GM12878 (cell line): ENCODE measurements at regions not wholly inside any gene's neighbourhood (a gene's known extent, or its start where the extent isn't known, plus 50 kb on each side); places are given as distances from the start of the nearest gene placed in this dataset.

Experiments
- ATAC-seq: fragments of 200-7000 bp; cut with Tn5 transposase; 3 replicates; pipeline ENCODE4 v1.9.1; 2020; ENCODE audit warnings: mild to moderate bottlenecking, moderate library complexity
- BruUV-seq: library from RNA; stranded (reverse); fragments of 400-500 nt; replicated peaks from 2 replicates; lab custom pipeline; 2021; lab: Mats Ljungman, UMichigan
- CTCF ChIA-PET: fragments of 300-600 bp; sonication (Branson Sonifier 250); formaldehyde crosslinking; extraction: SDS; loops from one replicate; lab custom pipeline; 2021; ENCODE audit warnings: inconsistent platforms; lab: Yijun Ruan, JAX
- POLR2A ChIA-PET: fragments of 350-600 bp; formaldehyde crosslinking; extraction: SDS; loops from one replicate; lab custom pipeline; 2021; ENCODE audit warnings: inconsistent platforms; lab: Charles Lee
- RAD21 ChIA-PET: fragments of 300-600 bp; sonication (Branson Sonifier 250); formaldehyde crosslinking; loops from one replicate; lab custom pipeline; 2023; ENCODE audit warnings: antibody characterized with exemption; ENCODE audit not compliant: unreplicated experiment; lab: Charles Lee
- SMC1A ChIA-PET: fragments of 300-600 bp; sonication (Branson Sonifier 250); formaldehyde crosslinking; loops from one replicate; lab custom pipeline; 2023; ENCODE audit not compliant: unreplicated experiment, uncharacterized antibody; lab: Charles Lee
- DNase-seq: peaks from one replicate; pipeline ENCODE4 v3.0.0-alpha.2; 2011; ENCODE audit warnings: low read depth, low spot score
- FAIRE-seq: peaks from 3 replicates; lab custom pipeline; 2011; peaks lifted over from hg19 to GRCh38; lab: Jason Lieb, UNC
- H2AFZ ChIP-seq: 2 replicates; pipeline ENCODE4 v1.6.0; 2011; ENCODE audit warnings: low read depth, low read length, control low read depth; ENCODE audit not compliant: control insufficient read depth
- H3K27ac ChIP-seq: 2 replicates; pipeline ENCODE4 v1.5.1; 2011; ENCODE audit warnings: control low read depth; ENCODE audit not compliant: control insufficient read depth, insufficient read depth
- H3K27me3 ChIP-seq, 2 experiments: replicated peaks in 1 of 2; 2 replicates each; pipeline versions ENCODE4 v1.6.0 to v1.6.1; 2011; ENCODE audit warnings: low read length in 1 of 2; ENCODE audit not compliant: control insufficient read depth in 2 of 2, insufficient read depth in 2 of 2
- H3K36me3 ChIP-seq, 2 experiments: 2 replicates each; pipeline ENCODE4 v1.5.1; 2011; ENCODE audit warnings: low read length in 1 of 2; ENCODE audit not compliant: control insufficient read depth in 2 of 2, insufficient read depth in 2 of 2
- H3K4me1 ChIP-seq: 2 replicates; pipeline ENCODE4 v1.6.1; 2011; ENCODE audit warnings: mild to moderate bottlenecking, low read length, moderate library complexity, mixed read lengths; ENCODE audit not compliant: control insufficient read depth, insufficient read depth
- H3K4me2 ChIP-seq: 2 replicates; pipeline ENCODE4 v1.6.0; 2011; ENCODE audit warnings: control low read depth; ENCODE audit not compliant: control insufficient read depth, insufficient read depth
- H3K4me3 ChIP-seq: fragments of 200-600 bp; sonication (generic); 2 replicates; pipeline ENCODE4 v1.5.1; 2016
- H3K79me2 ChIP-seq: 2 replicates; pipeline ENCODE4 v1.6.0; 2011; ENCODE audit warnings: low read length; ENCODE audit not compliant: control insufficient read depth, insufficient read depth
- H3K9ac ChIP-seq: 2 replicates; pipeline ENCODE4 v1.8.0; 2011; ENCODE audit warnings: low read length, control low read depth, mixed read lengths; ENCODE audit not compliant: control insufficient read depth, insufficient read depth
- H3K9me3 ChIP-seq: replicated peaks from 3 replicates; pipeline ENCODE4 v1.5.1; 2011; ENCODE audit warnings: mild to moderate bottlenecking, low read length; ENCODE audit not compliant: control insufficient read depth, insufficient read depth
- H4K20me1 ChIP-seq: 2 replicates; pipeline ENCODE4 v1.6.0; 2011; ENCODE audit not compliant: control insufficient read depth, insufficient read depth
- BMI1 ChIP-seq: fragments of 450-650 bp; IDR thresholded peaks from 2 replicates; pipeline ENCODE4 v1.6.1; 2016; ENCODE audit warnings: mild to moderate bottlenecking, moderate library complexity, borderline replicate concordance
- DPF2 ChIP-seq: fragments of 450-650 bp; IDR thresholded peaks from 2 replicates; pipeline ENCODE4 v1.6.1; 2017; ENCODE audit warnings: mild to moderate bottlenecking
- IRF4 ChIP-seq: IDR thresholded peaks from 2 replicates; pipeline ENCODE4 v1.6.1; 2011; ENCODE audit warnings: low read depth, low read length
- RBBP5 ChIP-seq: fragments of 200-600 bp; sonication (generic); conservative IDR thresholded peaks from 2 replicates; pipeline ENCODE4 v1.6.1; 2016
- SUZ12 ChIP-seq: fragments of 200-600 bp; sonication (generic); IDR thresholded peaks from one replicate; pipeline ENCODE4 v1.6.1; 2018; ENCODE audit warnings: antibody characterized with exemption, mild to moderate bottlenecking; ENCODE audit not compliant: unreplicated experiment
- YY1 ChIP-seq: IDR thresholded peaks from 2 replicates; pipeline ENCODE4 v1.6.1; 2011; ENCODE audit warnings: low read depth, mild to moderate bottlenecking, low read length
- WGBS: methylation state at CpG from one replicate; pipeline ENCODE4 v1.1.6; 2016; ENCODE audit warnings: low lambda C conversion rate; ENCODE audit not compliant: insufficient replicate concordance, insufficient coverage; ENCODE audit errors: missing lambda C conversion rate; 5-methylcytosine and 5-hydroxymethylcytosine counted together
- in situ Hi-C: fragments of 300-500 bp; cut with MboI; formaldehyde crosslinking; loops from 9 replicates; pipeline ENCODE4 v1.14.3; 2018; ENCODE audit warnings: mixed read lengths
- intact Hi-C: fragments of 100-400 bp; cut with micrococcal nuclease; formaldehyde crosslinking; loops from one replicate; pipeline ENCODE4 v1.14.2; 2022; ENCODE audit not compliant: unreplicated experiment
- TF ChIP-seq, protein P1 (sequence below): fragments of 450-650 bp; formaldehyde crosslinking; IDR thresholded peaks from 2 replicates; pipeline ENCODE4 v1.4.0; 2020; ENCODE audit warnings: mild to moderate bottlenecking, moderate library complexity
- TF ChIP-seq, protein P2 (sequence below): fragments of 450-650 bp; IDR thresholded peaks from 2 replicates; pipeline ENCODE4 v1.6.1; 2016; ENCODE audit warnings: mild to moderate bottlenecking
- TF ChIP-seq, protein P3 (sequence below): fragments of 450-650 bp; IDR thresholded peaks from 2 replicates; pipeline ENCODE4 v1.6.1; 2016; ENCODE audit warnings: mild to moderate bottlenecking

DNA sequence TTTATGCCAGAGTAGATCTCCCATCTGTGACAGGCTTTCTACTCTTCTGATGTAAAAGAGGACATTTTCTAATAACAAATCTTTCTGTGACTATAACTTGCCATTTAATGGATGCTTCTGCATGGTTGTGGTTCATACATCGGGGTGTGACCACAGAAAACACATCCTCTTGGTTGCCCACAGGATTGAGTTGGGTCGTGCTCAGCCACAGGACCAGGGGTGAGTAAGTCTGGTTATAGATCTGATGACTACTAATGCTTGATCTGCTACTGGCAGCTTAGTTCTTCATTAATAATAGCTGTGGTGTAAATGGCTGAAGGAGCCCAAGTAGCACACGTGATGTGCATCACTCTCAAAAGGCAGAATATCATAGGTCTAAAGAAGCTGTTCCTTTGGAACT, 328.2 kb downstream of the RWDD3 start:
- H4K20me1 ChIP-seq: no peaks in the 10 kb centered on the region
- no peak for ATAC-seq
- no peaks in the 10 kb centered on the region for H3K4me1 ChIP-seq
- no peak overlapping the region for H3K9ac ChIP-seq
- H3K4me3 ChIP-seq: no peak overlapping the region
- no peak for FAIRE-seq
- H3K36me3 ChIP-seq: no peaks in the 10 kb centered on the region
- in situ Hi-C loops: no loop called here
- TF ChIP-seq, protein P1, sequence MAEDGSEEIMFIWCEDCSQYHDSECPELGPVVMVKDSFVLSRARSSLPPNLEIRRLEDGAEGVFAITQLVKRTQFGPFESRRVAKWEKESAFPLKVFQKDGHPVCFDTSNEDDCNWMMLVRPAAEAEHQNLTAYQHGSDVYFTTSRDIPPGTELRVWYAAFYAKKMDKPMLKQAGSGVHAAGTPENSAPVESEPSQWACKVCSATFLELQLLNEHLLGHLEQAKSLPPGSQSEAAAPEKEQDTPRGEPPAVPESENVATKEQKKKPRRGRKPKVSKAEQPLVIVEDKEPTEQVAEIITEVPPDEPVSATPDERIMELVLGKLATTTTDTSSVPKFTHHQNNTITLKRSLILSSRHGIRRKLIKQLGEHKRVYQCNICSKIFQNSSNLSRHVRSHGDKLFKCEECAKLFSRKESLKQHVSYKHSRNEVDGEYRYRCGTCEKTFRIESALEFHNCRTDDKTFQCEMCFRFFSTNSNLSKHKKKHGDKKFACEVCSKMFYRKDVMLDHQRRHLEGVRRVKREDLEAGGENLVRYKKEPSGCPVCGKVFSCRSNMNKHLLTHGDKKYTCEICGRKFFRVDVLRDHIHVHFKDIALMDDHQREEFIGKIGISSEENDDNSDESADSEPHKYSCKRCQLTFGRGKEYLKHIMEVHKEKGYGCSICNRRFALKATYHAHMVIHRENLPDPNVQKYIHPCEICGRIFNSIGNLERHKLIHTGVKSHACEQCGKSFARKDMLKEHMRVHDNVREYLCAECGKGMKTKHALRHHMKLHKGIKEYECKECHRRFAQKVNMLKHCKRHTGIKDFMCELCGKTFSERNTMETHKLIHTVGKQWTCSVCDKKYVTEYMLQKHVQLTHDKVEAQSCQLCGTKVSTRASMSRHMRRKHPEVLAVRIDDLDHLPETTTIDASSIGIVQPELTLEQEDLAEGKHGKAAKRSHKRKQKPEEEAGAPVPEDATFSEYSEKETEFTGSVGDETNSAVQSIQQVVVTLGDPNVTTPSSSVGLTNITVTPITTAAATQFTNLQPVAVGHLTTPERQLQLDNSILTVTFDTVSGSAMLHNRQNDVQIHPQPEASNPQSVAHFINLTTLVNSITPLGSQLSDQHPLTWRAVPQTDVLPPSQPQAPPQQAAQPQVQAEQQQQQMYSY (CRISPR knock-in tag): no peak
- no peak for TF ChIP-seq BMI1
- no peak for TF ChIP-seq RBBP5
- TF ChIP-seq SUZ12: no peak
- TF ChIP-seq IRF4: no peak
- no peak for TF ChIP-seq YY1
- no peak for TF ChIP-seq DPF2
- TF ChIP-seq, protein P2, sequence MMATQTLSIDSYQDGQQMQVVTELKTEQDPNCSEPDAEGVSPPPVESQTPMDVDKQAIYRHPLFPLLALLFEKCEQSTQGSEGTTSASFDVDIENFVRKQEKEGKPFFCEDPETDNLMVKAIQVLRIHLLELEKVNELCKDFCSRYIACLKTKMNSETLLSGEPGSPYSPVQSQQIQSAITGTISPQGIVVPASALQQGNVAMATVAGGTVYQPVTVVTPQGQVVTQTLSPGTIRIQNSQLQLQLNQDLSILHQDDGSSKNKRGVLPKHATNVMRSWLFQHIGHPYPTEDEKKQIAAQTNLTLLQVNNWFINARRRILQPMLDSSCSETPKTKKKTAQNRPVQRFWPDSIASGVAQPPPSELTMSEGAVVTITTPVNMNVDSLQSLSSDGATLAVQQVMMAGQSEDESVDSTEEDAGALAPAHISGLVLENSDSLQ: no peak
- TF ChIP-seq, protein P3, sequence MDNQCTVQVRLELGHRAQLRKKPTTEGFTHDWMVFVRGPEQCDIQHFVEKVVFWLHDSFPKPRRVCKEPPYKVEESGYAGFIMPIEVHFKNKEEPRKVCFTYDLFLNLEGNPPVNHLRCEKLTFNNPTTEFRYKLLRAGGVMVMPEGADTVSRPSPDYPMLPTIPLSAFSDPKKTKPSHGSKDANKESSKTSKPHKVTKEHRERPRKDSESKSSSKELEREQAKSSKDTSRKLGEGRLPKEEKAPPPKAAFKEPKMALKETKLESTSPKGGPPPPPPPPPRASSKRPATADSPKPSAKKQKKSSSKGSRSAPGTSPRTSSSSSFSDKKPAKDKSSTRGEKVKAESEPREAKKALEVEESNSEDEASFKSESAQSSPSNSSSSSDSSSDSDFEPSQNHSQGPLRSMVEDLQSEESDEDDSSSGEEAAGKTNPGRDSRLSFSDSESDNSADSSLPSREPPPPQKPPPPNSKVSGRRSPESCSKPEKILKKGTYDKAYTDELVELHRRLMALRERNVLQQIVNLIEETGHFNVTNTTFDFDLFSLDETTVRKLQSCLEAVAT: no peak
- no peaks in the 10 kb centered on the region for H3K9me3 ChIP-seq
- no peak overlapping the region for H2AFZ ChIP-seq
- no peaks in the 10 kb centered on the region for H3K27me3 ChIP-seq
- H3K79me2 ChIP-seq: no peaks in the 10 kb centered on the region
- BruUV-seq: no TSS peak
- no peak overlapping the region for H3K4me2 ChIP-seq
- WGBS: 0% methylated on average over 3 of the region's 3 CpGs
- SMC1A ChIA-PET: no interaction called here
- CTCF ChIA-PET: interaction anchor here (0.7 to 1.4 kb wide), 2 partner anchors 45 to 89 kb away, joined by 3 read pairs; no protein-coding TSS in a partner anchor
- RAD21 ChIA-PET: no interaction called here
- H3K27ac ChIP-seq: no peak overlapping the region
- intact Hi-C loops: no loop called here
- DNase-seq: no peak
- POLR2A ChIA-PET: no interaction called here
